ENCODE measurements at regions not wholly inside any gene's neighbourhood (a gene's known extent, or its start where the extent isn't known, plus 50 kb on each side); places are given as distances from the start of the nearest gene placed in this dataset.

DNA sequence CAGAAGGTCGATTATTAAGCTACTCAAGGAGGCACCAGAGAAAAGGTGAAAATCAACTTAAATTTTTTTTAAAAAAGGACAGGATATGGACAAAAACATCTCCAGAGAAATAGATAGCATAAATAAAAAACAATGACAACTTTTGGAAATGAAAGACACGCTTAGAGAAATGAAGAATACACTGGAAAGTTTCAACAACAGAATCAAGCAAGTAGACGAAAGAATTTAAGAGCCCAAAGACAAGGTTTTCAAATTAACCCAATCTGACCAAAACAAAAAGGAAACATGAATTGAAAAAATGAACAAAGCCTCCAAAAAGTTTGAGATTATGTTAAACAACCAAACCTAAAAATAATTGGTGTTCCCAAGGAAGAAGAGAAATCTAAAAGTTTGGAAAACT, 191.1 kb upstream of the BMP4 start:
- Histone ChIP-seq H3K4me3 (ENCODE audit: low read depth, low read length) (no peak overlapping the region), H3K36me3 (replicated peaks) (no peaks in the 10 kb centered on the region), H3K27me3 (replicated peaks) (no peaks in the 10 kb centered on the region), H3K27ac (peak overlapping the region; percentile 68)
- TF ChIP-seq, protein P1, sequence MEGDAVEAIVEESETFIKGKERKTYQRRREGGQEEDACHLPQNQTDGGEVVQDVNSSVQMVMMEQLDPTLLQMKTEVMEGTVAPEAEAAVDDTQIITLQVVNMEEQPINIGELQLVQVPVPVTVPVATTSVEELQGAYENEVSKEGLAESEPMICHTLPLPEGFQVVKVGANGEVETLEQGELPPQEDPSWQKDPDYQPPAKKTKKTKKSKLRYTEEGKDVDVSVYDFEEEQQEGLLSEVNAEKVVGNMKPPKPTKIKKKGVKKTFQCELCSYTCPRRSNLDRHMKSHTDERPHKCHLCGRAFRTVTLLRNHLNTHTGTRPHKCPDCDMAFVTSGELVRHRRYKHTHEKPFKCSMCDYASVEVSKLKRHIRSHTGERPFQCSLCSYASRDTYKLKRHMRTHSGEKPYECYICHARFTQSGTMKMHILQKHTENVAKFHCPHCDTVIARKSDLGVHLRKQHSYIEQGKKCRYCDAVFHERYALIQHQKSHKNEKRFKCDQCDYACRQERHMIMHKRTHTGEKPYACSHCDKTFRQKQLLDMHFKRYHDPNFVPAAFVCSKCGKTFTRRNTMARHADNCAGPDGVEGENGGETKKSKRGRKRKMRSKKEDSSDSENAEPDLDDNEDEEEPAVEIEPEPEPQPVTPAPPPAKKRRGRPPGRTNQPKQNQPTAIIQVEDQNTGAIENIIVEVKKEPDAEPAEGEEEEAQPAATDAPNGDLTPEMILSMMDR (IDR thresholded peaks at IDR 0.05; ENCODE audit: low read depth, low read length, missing control alignments) = no peak
- in situ Hi-C loops (cut with HindIII; ENCODE audit: low pct_ligation_motif_present, low sequenced_read_pairs) = no loop called here
- DNase-seq = no peak

DNA sequence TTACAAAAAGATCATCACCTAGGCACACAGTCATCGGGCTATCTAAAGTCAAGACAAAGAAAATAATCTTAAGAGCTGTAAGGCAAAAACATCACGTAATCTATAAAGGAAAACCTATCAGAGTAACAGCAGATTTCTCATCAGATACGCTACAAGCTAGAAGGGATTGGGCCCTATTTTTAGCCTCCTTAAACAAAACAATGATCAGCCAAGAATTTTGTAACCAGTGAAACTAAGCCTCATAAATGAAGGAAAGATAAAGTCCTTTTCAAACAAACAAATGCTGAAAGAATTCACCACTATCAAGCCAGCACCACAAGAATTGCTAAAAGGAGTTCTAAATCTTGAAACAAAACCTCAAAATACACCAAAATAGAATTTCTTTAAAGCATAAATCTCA, 191.6 kb upstream of the BMP4 start:
- in situ Hi-C loops (cut with HindIII; ENCODE audit: low pct_ligation_motif_present, low sequenced_read_pairs) = no loop called here
- TF ChIP-seq, protein P1 (IDR thresholded peaks at IDR 0.05; ENCODE audit: low read depth, low read length, missing control alignments) = no peak
- Histone ChIP-seq H3K27ac (peak overlapping the region; percentile 68), H3K4me3 (ENCODE audit: low read depth, low read length) (no peak overlapping the region), H3K27me3 (replicated peaks) (no peaks in the 10 kb centered on the region), H3K36me3 (replicated peaks) (no peaks in the 10 kb centered on the region)
- DNase-seq = peak; percentile 24

DNA sequence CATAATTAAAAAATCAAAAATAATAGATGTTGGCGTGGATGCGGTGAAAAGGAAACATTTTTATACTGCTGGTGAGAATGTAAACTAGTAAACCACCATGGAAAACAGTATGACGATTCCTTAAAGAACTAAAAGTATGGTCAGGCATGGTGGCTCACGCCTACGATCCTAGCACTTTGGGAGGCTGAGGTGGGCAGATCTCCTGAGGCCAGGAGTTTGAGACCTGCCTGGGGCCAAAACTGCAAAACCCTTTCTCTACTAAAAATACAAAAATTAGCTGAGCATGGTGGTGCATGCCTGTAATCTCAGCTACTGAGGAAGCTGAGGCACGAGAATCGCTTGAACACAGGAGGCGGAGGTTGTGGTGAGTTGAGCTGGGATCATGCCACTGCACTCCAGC, 195.7 kb upstream of the BMP4 start:
- in situ Hi-C loops (cut with HindIII; ENCODE audit: low pct_ligation_motif_present, low sequenced_read_pairs) = no loop called here
- no peak for DNase-seq
- Histone ChIP-seq H3K4me3 (ENCODE audit: low read depth, low read length) (no peak overlapping the region), H3K27ac (no peak overlapping the region), H3K27me3 (replicated peaks) (no peaks in the 10 kb centered on the region), H3K36me3 (replicated peaks) (no peaks in the 10 kb centered on the region)
- TF ChIP-seq, protein P1 (IDR thresholded peaks at IDR 0.05; ENCODE audit: low read depth, low read length, missing control alignments) = no peak

DNA sequence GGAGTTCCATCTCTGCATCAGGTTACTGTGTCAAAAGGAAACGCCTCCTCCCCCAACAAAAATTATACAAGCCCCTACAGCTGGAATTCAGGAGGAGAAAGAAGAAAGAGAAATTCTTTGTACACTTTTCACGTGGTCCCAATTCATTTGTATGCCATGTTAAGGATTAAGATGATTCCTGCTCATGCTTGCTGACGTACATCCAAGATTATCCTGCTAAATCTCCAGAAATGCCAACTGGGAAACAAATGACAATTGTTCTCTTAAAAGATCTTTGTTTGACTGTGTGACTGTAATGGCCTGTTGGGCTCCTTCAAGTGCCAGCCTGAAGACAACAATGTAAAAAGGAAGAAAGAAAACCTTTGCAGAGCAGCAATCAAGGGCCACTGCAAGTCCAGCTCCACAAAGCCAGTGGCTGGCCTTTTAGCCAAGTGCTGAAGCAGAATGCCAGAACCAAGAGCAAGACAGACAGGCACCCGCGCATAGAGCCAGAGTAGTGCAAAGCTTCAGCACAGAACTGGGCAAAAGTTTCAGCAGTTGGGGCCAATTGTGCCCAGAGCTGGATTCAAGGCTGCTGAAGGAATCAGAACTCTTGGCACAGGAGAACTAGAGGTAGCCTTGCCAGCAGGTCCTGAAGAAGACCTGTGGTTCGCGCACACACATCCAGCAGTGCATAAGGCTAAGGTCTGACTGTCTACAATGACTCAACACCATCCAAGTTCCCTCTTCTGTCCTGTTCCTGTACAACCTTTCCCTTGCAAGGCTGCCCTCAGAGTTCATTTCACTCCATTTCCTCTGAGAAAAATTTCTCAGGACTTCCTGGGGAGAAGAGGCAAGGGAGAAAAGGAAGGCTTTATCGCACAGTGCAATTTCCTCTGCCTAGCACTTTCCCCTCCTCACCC, 209.7 kb upstream of the BMP4 start:
- no peak overlapping the region for H3K27ac ChIP-seq
- TF ChIP-seq, protein P1 (IDR thresholded peaks at IDR 0.05; ENCODE audit: low read depth, low read length, missing control alignments) = no peak
- no peak for DNase-seq
- H3K27me3 ChIP-seq (replicated peaks) = no peaks in the 10 kb centered on the region
- in situ Hi-C loops (cut with HindIII; ENCODE audit: low pct_ligation_motif_present, low sequenced_read_pairs) = no loop called here
- H3K4me3 ChIP-seq (ENCODE audit: low read depth, low read length) = no peak overlapping the region
- H3K36me3 ChIP-seq (replicated peaks) = no peaks in the 10 kb centered on the region

DNA sequence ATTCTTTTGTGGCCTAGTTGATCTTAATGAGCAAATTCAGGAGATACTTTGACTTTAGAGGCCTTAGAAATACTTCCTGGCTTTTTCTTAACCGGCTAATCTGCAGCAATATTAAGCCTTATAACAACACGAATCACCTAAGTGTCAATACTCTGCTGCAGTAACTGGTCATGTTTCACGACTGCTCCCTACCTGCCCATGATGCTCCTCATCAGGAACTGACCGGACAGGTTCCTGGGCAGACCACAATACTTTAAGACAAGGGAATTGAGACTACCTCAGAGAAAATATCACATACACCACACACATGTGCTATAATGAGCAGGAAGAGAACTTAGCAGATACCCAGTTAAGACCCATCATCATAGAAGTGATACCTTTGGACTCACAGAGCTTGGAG, 211.9 kb upstream of the BMP4 start:
- Histone ChIP-seq H3K4me3 (ENCODE audit: low read depth, low read length) (no peak overlapping the region), H3K27me3 (replicated peaks) (no peaks in the 10 kb centered on the region), H3K27ac (no peak overlapping the region), H3K36me3 (replicated peaks) (no peaks in the 10 kb centered on the region)
- DNase-seq = no peak
- TF ChIP-seq, protein P1 (IDR thresholded peaks at IDR 0.05; ENCODE audit: low read depth, low read length, missing control alignments) = no peak
- in situ Hi-C loops (cut with HindIII; ENCODE audit: low pct_ligation_motif_present, low sequenced_read_pairs) = no loop called here

Measured in brain microvascular endothelial cell (primary cell).